Limb (tissue), 2 donors: ENCODE measurements at regions not wholly inside any gene's neighbourhood (a gene's known extent, or its start where the extent isn't known, plus 50 kb on each side); places are given as distances from the start of the nearest gene placed in this dataset.
A peak's percentile ranks its signal among the peaks of the same experiment; 100 is the strongest.

Source experiments
- DNase-seq, 2 donors: peaks; one replicate each; pipeline ENCODE4 v3.0.0-alpha.2; 2016; ENCODE audit errors: extremely low spot score in 2 of 2

GRCh38 chr16:55947366-55947765 lies 72.2 kb upstream of the CES5A start:
- DNase-seq = no peak

- peak; percentile 84 to 85 for DNase-seq
Measured at GRCh38 chr16:55944377-55944802, 69.2 kb upstream of the CES5A start.

GRCh38 chr16:55943267-55943666 lies 68.1 kb upstream of the CES5A start:
- no peak for DNase-seq

GRCh38 chr16:55942821-55943220 lies 67.6 kb upstream of the CES5A start:
- DNase-seq = no peak

GRCh38 chr16:55941552-55941951 lies 66.4 kb upstream of the CES5A start:
- no peak for DNase-seq

- DNase-seq = no peak
Measured at GRCh38 chr16:55938126-55938525, 63.0 kb upstream of the CES5A start.

- no peak for DNase-seq
Measured at GRCh38 chr16:55933038-55933437, 57.9 kb upstream of the CES5A start.

GRCh38 chr16:55930036-55930435 lies 54.9 kb upstream of the CES5A start:
- DNase-seq = no peak

GRCh38 chr16:55929181-55929580 lies 54.0 kb upstream of the CES5A start:
- no peak for DNase-seq

GRCh38 chr16:55925242-55925641 lies 50.1 kb upstream of the CES5A start:
- DNase-seq = no peak
